HT1080 (cell line): ENCODE measurements at regions not wholly inside any gene's neighbourhood (a gene's known extent, or its start where the extent isn't known, plus 50 kb on each side); places are given as distances from the start of the nearest gene placed in this dataset.

Experiments used
- DNase-seq: peaks from one replicate; pipeline ENCODE4 v3.0.0-alpha.2; 2015; ENCODE audit warnings: low read depth

DNA sequence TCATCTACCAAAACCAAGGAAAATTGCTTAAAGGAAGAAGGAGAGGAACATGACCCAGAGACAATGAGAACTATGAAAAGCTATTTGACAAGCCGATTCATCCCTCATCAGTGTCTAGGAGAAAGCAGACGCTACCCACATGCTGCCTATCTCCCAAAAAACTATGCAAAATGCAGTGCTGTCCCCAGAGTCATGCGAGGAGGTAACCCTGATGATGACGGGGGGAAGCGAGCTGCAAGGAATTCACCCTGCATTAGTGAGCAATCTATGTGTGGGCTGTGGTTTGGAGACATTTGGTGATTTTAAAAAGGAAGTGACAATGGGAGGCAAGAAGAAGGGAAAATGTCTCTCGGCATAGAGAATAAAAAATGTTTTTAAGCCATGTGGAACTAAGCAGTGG lies 472.7 kb downstream of the CMPK2 start:
- DNase-seq, result no peak

DNA sequence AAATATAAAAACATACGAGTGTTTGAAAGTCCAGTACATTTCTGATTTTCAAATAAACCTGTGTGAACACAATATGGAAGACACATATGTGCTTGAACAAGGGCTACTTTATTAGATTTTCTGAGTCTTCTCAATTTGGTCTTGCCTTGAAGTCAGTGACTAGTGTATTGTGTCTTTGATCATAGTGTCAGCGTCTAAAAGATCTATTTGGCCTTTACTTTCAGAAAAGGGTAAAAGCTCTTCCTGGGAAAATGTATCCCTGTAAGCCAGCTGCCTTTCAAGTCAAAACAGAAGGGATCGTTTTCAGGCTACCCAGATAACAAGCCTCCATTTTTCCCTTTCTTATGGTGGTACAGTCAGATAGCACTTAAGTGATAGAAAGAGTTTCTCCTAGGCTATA lies 471.9 kb downstream of the CMPK2 start:
- DNase-seq, result no peak

DNA sequence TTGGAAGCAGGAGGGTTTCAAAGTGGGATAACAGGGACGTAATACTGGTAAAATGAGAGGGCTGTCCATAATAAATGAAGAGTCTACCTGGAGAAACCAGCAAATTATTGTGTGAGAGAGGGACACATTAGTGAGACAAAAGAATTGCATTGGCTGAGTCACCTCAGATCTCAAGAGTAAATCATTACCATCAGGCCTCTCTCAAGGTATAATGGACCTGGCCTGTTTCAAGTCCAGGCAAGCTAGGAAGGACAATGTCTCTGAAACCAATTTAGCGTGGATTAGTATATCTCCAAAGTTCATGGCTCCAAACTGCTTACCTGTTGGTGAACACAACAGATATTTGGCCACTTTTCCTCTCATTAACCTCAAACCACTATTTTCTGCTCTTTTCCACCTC lies 471.4 kb downstream of the CMPK2 start:
- no peak for DNase-seq

DNA sequence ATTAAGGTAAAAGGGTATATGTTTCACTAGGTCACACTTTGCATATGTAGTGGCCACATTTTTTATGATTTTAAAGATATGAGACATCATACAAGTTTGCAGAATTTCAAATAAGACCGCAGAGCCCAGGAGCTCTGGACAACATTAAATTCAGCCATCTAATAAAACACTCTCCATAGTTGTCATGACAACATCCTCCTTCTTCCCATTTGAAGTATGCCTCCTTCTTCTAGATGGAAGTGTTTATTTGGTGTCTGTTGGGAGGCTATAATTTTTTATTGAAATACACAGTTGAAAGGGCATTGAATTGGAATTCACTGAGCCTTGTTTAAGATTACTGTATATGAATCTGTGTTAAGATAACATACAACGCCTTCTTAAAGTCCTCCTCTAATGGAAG lies 467.3 kb downstream of the CMPK2 start:
- no peak for DNase-seq

DNA sequence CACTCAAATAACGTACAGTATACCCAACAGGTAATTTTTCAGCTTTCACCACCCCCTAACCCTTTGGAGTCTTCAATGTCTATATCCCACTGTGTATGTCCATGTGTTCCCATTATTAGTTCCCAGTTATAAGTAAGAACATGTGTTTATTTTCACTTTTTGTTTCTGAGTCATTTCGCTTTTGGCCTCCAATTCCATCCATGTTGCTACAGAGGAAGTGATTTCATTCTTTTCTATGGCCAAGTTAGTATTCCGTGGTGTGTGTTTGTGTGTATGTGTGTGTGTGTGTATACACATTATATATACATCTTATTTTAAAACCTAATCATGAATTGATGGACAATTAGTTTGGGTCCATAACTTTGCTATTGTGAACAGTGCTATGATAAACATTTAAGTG lies 464.4 kb downstream of the CMPK2 start:
- DNase-seq, result peak; percentile 4

DNA sequence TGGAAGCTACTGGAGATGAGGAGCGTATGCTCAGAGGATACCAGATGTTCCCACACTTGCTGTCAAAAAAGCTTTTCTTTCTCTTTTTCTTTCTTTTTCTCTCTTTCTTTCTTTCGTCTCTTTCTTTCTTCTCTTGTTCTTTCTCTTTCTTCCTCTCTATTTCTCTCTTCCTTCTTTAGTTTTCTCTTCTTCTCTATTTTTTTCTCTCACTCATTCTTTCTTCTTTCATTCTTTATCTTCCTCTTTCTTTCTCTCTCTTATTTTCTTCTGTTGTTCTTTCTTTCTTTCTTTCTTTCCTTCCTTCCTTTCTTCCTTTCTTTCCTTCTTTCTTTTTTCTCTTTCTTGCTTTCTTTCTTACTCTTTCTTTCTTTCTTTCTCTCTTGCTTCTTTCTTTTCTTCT lies 457.6 kb downstream of the CMPK2 start:
- no peak for DNase-seq

DNA sequence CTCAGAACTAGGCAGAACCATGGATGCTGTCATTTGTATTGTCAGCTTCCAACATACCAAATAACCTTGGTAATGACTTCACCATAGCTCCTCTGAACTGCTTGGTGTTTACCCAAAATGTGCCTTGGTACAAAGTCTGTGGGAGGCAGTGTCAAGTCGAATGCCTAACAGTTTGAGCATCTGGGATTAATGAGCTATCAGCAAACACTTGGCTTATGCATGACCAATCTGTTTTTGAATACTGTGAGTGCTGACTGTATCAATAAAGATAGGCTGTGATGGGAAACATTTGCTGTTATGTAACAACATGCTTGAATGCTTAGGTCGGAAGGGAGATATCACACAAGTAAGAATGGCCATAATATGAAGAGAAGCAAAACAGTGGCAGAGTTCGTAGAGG lies 455.4 kb downstream of the CMPK2 start:
- no peak for DNase-seq

DNA sequence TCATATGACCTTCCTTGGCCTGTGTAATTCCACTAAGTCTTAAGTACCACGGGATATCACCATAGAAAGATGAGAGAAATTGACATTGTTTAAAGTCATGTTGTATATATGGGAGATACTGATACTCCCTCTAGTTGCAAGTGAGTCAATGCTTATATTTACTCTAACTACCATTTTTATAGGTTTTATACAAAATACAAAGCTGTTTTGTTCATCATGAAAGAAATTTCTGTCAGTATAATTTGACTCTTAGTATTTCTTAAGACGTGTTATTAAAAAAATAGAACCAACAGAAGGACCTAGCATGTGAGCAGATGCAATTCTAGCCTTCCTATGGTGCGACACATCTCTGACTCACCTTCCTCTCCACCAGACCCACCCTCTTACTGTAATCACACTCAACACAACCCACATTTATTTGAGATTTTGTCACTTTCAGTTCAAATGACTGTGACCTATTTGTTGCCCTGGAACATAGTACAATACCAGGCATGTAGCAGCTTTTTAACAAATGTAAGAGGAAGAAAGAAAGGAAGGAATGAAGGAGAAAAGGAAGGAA lies 453.1 kb downstream of the CMPK2 start:
- DNase-seq, result peak; percentile 83

DNA sequence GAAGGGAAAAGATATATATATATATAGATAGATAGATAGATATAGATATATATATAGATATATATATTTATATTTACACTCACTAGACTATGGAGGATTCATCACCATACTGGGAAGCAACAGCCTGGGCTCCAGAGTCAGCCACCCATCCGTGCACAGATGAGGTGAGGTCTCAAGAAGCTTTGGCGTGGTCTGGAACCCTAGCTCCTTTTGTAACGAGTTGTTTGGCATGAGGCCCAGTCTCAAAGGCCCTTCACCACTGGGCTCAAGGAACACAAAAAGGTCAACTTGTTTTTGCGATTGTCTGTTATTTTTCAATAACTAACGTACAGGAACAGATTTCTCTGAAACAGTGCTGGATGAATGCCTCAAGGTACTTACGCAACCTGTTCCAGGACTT lies 448.7 kb downstream of the CMPK2 start:
- DNase-seq, result no peak

DNA sequence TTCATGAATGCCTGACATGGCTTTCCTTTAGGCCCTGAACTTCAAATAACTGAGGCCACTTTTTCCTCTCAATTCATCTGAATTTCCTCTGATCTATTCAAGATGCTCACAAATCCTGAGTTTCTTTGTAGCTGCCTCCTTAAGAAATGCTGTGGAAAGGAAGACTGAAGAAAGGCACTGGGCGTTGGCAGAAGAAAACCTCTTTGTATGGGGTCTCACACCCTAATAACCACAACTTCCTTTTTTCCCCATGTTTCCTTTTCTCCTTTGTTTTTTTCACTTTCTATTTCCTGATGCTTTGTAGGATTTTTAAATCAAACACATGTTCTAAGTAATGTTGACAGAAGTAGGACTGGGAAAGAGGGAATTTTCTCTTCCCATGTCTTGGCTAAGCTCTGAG lies 447.4 kb downstream of the CMPK2 start:
- peak; percentile 64 for DNase-seq

DNA sequence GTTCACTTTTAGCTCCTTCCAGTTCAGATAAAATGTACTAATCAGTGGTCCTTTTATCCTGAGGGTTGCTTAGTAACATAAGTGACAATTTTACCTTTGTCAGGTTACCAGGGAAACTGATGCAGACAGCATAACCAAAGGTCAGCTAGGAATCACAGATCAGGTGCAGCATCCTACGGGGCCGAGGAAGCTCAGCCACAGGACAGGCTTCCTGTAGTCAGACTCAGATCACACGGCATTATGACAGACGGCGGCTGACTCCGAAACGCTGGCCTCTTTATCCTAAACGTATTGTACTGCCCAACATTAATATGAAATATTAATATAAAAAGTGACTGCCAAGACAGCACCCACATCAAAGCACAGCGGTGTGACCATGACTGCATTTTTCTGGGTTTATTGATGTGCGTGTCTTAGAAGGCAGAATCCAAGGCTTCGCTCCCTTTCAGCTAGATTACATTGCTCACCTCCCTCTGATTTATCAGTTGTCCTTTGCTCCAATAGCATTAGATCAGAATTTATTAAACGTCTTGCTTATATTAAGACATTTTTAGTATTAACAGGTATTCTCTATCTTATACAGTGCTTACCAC lies 444.5 kb downstream of the CMPK2 start:
- DNase-seq, result no peak

DNA sequence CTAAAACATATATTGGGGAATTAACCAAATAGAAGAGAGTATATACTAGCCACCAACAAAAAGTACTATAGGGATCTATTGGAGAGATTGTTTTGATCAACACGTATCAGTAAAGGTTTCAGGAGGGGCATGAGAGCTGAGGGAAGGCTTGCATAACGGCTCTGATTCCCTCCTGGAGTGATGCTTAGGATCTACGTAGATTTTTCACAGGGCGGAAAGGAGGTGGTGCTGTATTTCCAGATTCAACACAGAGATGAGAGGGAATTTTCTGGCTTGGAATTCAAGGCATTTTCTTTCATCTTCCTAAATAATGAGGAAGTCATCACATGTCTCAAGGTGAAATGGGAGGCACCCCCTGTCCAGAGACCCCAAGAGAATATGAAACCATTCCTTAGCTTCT lies 443.8 kb downstream of the CMPK2 start:
- no peak for DNase-seq

DNA sequence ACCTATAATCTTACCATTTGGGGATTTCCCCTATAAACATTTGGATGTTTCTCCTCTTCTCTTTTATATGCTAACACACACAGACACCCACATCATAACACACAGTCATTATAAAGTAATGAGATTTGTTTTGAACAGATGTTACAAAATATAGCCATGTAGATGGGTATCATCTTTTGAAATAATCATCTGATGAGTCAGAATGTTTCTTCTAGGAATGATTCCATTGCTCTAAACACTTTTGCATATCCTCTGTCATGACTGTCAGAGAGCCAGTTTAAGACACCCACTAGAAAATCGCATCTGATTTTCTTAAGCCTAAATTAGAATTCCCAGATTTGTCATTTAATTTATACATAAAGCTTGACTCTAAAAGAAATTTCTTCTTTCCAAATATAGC lies 442.6 kb downstream of the CMPK2 start:
- DNase-seq, result no peak

DNA sequence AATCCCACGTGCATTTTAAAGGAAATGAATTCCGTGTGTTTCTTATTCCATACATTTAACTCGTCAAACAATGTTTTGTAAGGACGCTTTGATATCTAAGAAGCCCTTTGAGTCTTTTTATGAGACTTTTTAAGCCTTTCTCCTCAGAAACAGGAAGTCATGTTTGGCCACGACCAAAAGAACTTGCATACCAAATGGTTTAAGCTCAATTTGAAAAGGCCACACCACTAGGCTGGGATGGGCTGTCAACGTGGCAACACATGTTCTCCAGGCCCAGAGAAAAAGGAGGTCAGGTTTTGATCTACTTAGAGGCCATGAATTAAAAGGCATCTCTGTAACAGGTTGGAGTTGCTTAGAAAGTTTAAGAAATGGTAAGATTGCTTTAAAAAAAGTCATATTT lies 441.8 kb downstream of the CMPK2 start:
- DNase-seq, result no peak

DNA sequence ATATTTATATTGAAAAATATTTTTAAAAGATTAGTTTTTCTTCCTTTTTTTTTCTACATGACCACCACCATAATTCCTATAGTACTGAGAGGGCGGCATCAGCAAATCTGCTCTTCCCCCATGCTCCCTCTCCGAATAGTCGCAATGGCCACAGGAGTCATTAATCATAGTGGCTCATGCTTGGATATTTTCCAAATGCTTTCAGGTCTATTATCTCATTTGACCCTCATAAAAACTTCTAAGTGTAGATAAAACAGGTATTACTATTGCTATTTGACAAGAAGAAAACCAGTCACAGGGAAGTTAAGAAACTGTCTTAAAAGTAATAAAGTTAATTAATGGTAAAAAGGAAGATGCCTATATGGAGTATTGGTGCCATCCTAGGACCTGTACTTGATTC lies 440.7 kb downstream of the CMPK2 start:
- DNase-seq, result no peak

DNA sequence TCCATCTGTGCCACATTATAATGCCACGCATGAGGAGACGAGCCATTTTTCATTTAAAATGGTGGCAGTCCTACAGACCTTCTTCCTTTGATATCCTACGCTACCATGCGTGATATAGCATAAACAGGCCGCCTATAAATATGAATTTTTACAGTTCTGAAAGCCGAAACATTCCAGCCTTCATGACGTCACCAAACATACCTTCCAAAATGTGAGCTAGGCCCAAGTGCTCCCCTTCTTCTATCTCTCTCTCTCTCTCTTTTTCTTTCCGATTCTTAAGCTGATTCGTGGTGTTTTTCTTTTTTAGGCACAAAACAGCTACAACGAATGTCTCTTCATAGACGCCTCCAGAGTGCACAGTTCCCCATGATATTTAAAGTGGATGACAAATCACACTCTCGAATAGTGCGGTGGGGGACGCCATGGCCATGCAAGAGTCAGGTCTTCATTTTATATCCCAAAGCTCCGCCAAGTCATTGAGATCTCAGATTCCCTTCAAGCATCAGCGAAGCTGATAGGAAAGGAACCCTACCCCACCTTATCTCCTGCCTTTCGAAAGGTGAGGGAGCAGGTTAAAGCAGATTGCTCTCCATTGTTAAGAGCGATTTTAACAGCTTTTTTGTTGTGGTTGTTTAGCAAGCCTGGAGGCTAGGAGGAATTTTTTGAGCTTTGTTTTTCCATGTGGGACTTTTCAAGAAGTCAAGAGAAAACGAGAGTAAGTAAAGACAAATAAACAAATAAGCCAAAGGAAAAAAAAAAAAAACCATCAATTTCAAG lies 436.3 kb downstream of the CMPK2 start:
- no peak for DNase-seq

DNA sequence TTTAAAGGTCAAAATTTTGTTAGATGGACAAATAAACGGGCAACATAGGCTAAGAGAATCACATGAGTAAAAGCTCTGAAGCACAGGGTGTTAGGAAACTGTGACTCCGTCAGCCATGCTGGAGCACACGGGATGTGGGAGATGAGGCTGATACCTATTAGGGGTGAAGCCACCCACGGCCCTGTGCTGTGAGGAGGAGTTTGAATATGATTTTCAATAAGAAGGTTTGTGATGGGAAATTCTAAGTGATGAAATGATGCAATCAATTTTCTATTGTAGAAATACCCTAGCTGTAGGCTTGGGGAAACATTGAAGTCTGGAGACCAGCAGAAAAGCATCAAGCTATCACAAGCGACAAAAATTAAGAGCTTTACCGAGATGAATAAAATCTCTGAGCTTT lies 431.3 kb downstream of the CMPK2 start:
- no peak for DNase-seq

DNA sequence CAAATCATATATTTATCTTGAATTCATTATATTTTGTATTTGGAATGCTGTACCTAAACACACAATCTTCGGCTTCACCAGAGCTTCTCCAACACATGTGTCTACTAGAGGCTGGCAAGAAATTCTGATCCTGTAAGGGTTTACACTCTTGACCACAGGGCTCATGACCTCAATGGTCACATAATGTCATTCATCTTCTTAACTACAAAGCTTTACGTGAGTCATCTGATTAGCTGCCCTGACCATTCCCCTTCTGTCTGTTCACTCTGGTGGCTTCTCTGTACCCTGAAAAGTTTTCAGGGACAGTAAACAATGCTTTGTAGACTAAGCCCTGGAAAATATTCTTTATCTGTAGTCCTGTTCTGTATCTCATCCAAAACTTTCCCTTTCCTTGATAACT lies 423.9 kb downstream of the CMPK2 start:
- no peak for DNase-seq

DNA sequence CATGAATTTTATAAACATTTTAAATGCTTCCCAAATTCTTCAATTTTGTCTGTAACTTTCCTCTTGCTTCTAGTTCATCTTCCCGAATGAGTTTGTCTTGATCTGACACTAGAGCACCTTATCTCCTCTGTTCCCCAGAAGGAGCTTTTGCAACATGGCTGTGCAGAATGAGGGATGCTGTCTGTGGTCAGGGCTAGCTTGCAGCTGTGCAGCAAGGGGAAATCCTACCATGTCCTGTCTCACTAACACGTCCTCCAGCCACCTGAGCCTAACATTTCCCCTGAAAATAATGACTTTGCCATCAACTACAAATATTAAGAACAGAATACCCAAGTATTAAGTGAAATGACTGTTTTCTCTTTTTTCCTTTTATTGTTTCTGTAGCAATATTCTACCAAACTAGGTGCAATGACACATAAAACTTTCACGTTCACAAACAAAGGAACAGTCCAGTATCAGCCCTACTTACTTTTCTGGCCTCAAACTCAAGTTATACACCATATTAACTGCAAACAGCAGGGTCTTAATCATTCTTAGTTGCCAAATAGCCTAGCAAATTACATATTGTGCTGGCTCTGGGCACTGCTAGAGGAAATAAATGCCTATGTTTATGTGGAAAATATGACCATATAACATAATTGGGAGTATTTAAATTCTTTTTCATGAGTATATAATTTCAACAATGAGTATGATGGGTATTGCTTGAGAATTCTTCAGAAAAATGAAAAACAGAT lies 423.3 kb downstream of the CMPK2 start:
- no peak for DNase-seq

DNA sequence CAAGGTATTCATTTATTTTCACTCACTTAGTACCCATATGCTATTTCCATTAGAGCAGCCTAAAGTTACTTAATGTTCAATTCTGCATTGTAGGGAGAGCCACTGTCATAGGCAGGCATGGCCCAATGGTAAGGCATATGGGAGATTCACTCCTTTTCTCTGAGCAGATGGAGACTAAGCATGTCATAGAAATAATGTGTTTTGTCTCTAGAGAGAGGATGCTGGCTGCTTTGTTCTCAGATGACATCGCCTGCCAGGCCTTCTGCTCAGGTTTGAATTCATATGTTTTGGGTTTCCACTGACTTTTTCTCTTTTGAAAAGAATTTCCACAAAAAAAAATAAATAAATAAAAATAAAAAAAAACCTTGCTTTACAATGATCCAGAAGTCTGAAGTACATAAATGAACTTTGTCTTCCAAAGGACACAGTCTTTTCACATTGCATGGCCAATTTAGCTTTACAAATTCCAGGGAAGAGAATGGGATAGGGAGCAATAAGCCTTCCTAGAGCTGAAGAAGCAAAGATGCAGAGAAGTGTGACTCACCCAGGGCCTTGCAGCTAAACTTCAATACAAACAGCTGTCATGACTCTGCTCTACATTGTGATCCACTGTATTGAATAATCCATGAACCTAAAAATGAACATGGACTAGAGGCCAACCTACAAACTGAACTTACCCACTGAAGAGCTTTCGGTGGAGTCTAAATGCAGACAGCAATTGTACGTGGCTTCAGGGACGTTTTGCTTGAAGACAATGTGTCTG lies 422.5 kb downstream of the CMPK2 start:
- no peak for DNase-seq

DNA sequence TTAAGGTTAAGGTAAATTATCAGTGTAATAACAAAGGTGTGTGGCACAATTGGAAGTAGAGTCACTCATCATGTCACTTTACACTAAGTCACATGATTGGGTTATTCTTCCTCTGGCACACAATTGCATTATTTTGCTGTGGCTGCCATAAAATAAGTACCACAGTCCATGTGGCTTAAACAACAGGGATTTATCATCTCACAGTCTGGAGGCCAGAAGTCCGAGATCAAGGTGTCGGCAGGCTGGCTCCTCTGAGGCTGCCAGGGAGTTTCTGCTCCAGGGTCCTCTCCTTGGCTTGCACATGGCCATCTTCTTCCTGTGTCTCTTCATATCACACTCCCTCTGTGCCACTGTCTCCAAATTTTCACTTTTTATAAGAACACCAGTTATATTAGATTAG lies 421.2 kb downstream of the CMPK2 start:
- no peak for DNase-seq

DNA sequence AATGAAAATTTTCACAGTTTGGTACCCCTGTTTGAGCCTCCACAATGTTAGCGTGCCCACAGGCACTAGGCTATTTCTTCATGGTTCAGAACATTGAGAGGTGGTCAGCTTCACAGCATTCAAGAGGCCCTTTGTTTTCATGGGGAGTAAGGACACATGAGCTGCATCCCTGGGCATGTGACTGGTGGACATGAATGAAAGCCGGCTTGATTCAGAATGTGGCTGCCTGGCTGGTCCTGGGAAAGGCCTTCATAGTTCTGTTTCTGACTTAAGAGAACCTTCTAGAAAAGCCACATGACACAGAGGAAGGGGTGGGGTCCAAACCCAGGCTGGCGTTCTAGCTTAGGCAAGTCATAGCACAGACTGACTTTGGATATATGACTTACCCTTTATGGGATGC lies 420.6 kb downstream of the CMPK2 start:
- no peak for DNase-seq
